ENCODE measurements at regions not wholly inside any gene's neighbourhood (a gene's known extent, or its start where the extent isn't known, plus 50 kb on each side); places are given as distances from the start of the nearest gene placed in this dataset.

- H3K27ac ChIP-seq: no peak overlapping the region
- H3K4me3 ChIP-seq: no peak overlapping the region
- DNase-seq (no peak), ATAC-seq (no peak)
- intact Hi-C loops (cut with DNase I): no loop called here
- TF ChIP-seq POLR2A (IDR thresholded peaks at IDR 0.05): no peak
- TF ChIP-seq, protein P1, sequence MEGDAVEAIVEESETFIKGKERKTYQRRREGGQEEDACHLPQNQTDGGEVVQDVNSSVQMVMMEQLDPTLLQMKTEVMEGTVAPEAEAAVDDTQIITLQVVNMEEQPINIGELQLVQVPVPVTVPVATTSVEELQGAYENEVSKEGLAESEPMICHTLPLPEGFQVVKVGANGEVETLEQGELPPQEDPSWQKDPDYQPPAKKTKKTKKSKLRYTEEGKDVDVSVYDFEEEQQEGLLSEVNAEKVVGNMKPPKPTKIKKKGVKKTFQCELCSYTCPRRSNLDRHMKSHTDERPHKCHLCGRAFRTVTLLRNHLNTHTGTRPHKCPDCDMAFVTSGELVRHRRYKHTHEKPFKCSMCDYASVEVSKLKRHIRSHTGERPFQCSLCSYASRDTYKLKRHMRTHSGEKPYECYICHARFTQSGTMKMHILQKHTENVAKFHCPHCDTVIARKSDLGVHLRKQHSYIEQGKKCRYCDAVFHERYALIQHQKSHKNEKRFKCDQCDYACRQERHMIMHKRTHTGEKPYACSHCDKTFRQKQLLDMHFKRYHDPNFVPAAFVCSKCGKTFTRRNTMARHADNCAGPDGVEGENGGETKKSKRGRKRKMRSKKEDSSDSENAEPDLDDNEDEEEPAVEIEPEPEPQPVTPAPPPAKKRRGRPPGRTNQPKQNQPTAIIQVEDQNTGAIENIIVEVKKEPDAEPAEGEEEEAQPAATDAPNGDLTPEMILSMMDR (IDR thresholded peaks at IDR 0.05): no peak
- H3K9me3 ChIP-seq: no peaks in the 10 kb centered on the region
- H3K4me1 ChIP-seq: no peaks in the 10 kb centered on the region
- WGBS (ENCODE audit: insufficient coverage, low coverage, low lambda C conversion rate, missing lambda C conversion rate): 61% methylated on average over 5 of the region's 5 CpGs
- H3K36me3 ChIP-seq: no peaks in the 10 kb centered on the region
- no peaks in the 10 kb centered on the region for H3K27me3 ChIP-seq
Measured at GRCh38 chr4:111512081-111512783, 633.0 kb upstream of the FAM241A start.

- 47% methylated on average over 5 of the region's 5 CpGs for WGBS (ENCODE audit: insufficient coverage, low coverage, low lambda C conversion rate, missing lambda C conversion rate)
- DNase-seq: no peak
- intact Hi-C loops (cut with DNase I): no loop called here
Measured at GRCh38 chr4:111519683-111520082, 625.6 kb upstream of the FAM241A start.

GRCh38 chr4:111530446-111530845 is 614.8 kb upstream of the FAM241A start:
- Histone ChIP-seq H3K9me3 (no peaks in the 10 kb centered on the region), H3K27ac (no peak overlapping the region), H3K36me3 (no peaks in the 10 kb centered on the region), H3K27me3 (no peaks in the 10 kb centered on the region), H3K4me3 (no peak overlapping the region), H3K4me1 (no peaks in the 10 kb centered on the region)
- no peak for TF ChIP-seq POLR2A (IDR thresholded peaks at IDR 0.05)
- TF ChIP-seq, protein P1 (IDR thresholded peaks at IDR 0.05): no peak
- DNase-seq (no peak), ATAC-seq (no peak)
- intact Hi-C loops (cut with DNase I): no loop called here
- 15% methylated on average over 2 of the region's 2 CpGs for WGBS (ENCODE audit: insufficient coverage, low coverage, low lambda C conversion rate, missing lambda C conversion rate)

More at GRCh38 chr4:111519683-111520082, 625.6 kb upstream of the FAM241A start:
- TF ChIP-seq, protein P1 (IDR thresholded peaks at IDR 0.05): no peak
- no peak for TF ChIP-seq POLR2A (IDR thresholded peaks at IDR 0.05)
- Histone ChIP-seq H3K4me1 (no peaks in the 10 kb centered on the region), H3K27ac (no peak overlapping the region), H3K9me3 (no peaks in the 10 kb centered on the region), H3K27me3 (no peaks in the 10 kb centered on the region), H3K4me3 (no peak overlapping the region), H3K36me3 (no peaks in the 10 kb centered on the region)
- ATAC-seq: no peak

GRCh38 chr4:111535792-111536191 is 609.5 kb upstream of the FAM241A start:
- ATAC-seq (no peak), DNase-seq (no peak)
- 4% methylated on average over 1 of the region's 1 CpG for WGBS (ENCODE audit: insufficient coverage, low coverage, low lambda C conversion rate, missing lambda C conversion rate)
- intact Hi-C loops (cut with DNase I): no loop called here
- Histone ChIP-seq H3K4me1 (no peaks in the 10 kb centered on the region), H3K27ac (no peak overlapping the region), H3K9me3 (no peaks in the 10 kb centered on the region), H3K27me3 (no peaks in the 10 kb centered on the region), H3K36me3 (no peaks in the 10 kb centered on the region), H3K4me3 (no peak overlapping the region)
- TF ChIP-seq POLR2A (IDR thresholded peaks at IDR 0.05): no peak
- TF ChIP-seq, protein P1 (IDR thresholded peaks at IDR 0.05): no peak

All from right lobe of liver (tissue), 6 donors.